Ovary (tissue), 3 donors: ENCODE measurements at regions not wholly inside any gene's neighbourhood (a gene's known extent, or its start where the extent isn't known, plus 50 kb on each side); places are given as distances from the start of the nearest gene placed in this dataset.

Experiments used
- EP300 ChIP-seq: sonication (generic); formaldehyde crosslinking; IDR thresholded peaks from one replicate; pipeline ENCODE4 v1.6.1; 2017; ENCODE audit warnings: antibody characterized with exemption
- POLR2A ChIP-seq: fragments of 450-650 bp; IDR thresholded peaks from one replicate; pipeline ENCODE4 v1.6.1; 2017; ENCODE audit warnings: antibody characterized with exemption, mild to moderate bottlenecking, moderate library complexity
- TF ChIP-seq, protein P1 (sequence below), 3 donors: fragments of 450-650 bp in 2 of 3; fragments of 200-600 bp in 1 of 3; IDR thresholded peaks; one replicate each; pipeline versions ENCODE4 v1.5.1 to v1.8.0; 2016 to 2022; ENCODE audit warnings: antibody characterized with exemption in 3 of 3, mild to moderate bottlenecking in 1 of 3
- donor health status: DM: no; HTN: no; CAD: no.

DNA sequence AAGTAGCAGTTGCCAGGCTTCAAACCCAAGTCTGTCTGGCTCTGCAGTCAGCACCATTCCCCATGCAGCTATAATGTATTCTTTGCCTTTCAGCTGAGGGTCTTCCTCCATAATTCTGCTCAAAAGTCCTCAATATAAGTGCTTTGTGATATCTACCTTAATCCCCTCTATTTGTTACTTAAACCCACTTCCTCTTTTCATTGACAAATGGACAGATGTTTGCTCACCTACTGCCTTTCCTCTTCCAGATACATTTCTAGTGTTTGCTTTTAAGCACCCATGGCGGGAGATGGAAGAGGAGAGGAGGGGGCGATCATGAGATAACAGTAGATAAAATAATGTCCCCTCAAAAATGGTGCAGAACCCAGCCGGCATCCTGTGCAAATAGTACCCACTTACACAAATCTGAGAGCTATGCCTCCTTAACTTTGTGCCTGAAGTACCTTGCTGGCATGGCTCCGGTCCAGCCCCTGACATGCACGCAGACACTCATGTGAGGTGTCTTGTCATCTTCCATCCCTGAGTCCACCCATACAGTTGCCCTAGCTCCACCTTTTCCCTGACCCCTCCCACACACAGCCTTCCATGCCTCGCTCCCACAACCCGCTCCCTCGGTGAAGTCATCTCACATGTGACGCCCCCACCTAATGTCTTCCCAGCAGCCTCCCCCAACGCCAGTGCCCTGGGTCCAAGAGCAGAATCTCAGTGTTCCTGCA is 109.6 kb downstream of the TRIM29 start:
- TF ChIP-seq, protein P1, sequence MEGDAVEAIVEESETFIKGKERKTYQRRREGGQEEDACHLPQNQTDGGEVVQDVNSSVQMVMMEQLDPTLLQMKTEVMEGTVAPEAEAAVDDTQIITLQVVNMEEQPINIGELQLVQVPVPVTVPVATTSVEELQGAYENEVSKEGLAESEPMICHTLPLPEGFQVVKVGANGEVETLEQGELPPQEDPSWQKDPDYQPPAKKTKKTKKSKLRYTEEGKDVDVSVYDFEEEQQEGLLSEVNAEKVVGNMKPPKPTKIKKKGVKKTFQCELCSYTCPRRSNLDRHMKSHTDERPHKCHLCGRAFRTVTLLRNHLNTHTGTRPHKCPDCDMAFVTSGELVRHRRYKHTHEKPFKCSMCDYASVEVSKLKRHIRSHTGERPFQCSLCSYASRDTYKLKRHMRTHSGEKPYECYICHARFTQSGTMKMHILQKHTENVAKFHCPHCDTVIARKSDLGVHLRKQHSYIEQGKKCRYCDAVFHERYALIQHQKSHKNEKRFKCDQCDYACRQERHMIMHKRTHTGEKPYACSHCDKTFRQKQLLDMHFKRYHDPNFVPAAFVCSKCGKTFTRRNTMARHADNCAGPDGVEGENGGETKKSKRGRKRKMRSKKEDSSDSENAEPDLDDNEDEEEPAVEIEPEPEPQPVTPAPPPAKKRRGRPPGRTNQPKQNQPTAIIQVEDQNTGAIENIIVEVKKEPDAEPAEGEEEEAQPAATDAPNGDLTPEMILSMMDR (IDR thresholded peaks at IDR 0.05): no peak
- TF ChIP-seq POLR2A (no peak), EP300 (no peak)
